NCI-H2196 treated with DMSO at 0.1 percent for 48 hours (cell line): ENCODE measurements at regions not wholly inside any gene's neighbourhood (a gene's known extent, or its start where the extent isn't known, plus 50 kb on each side); places are given as distances from the start of the nearest gene placed in this dataset.

Source experiments
- DNase-seq: peaks from one replicate; lab custom pipeline; 2025; ENCODE audit not compliant: unreplicated experiment; lab: John Stamatoyannopoulos, UW

DNA sequence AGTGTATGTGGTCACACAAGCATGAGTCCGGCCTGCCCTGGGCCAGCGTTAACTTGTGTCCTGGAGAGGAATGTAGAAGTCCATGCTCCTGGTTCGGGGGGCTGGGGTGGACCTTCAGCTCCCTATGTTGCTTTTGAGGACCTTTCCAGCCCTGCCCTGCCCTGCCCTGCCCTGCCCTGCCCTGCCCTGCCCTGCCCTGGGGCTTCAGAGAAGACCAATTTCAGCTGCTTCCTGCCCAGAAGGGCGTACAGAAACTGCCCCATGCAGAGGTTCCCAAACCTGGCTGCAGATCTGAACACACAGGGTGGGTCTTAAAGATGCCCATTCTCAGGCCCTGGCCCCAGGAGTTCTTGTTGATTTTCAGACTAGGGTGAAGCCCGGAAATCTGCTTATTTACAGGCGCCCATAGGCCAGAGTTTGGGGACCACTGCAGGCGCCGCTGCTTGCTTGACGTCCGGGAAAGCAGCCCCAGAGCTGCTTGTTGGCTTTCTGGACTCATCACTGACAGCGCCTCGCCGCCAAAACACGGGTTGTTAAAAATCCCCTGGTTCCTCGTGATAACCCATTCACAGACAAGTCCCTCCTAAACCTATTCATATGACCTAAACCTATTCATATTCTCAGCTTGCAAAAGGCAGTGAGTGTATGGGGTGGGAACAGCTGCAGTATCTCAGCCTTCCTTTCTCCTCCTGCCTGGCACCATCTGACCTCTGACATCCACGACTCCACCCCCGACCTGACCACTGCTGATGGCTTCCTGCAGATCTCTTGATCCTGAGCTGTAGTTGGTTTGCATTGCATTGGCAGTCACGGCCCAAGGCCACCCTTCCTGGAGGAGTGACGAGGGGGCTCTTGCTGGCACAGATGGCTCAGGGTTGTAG lies 198.3 kb downstream of the GLI2 start:
- no peak for DNase-seq

DNA sequence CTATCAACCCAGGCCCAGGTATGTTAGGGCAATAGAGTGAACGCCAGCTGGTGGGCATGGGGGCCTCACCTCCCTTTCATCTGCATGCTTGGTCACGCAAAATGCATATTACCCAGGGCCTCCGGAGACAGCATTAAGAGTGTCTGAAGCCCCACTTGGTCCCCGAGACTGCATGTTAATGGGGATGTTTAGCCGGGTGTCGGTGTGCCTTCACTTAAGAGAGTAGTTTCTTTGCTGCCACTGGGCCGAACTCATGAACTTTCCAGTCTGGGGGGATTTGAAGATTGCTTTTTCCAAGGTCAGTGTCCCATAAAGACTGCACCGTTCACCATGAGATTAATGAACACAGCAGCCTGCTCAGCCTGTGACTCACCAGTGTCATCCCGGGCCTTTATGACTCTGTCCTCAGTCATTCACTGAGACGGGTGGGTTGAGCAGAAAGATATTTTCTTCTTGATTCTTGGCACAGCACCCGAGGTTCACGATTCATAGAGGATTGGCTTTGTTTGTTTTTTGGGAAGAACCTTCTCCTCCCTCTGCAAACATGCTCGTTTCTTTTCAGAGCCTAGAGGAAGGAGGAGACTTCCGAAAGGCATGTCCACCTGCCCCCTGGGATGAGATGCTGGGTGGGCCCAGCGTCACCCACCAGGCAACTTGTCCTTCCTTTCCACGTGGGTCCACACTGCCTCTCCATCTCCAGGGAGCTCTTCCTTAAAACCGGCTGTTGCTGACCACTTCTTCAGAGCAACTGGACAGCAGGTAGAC lies 199.1 kb downstream of the GLI2 start:
- no peak for DNase-seq

DNA sequence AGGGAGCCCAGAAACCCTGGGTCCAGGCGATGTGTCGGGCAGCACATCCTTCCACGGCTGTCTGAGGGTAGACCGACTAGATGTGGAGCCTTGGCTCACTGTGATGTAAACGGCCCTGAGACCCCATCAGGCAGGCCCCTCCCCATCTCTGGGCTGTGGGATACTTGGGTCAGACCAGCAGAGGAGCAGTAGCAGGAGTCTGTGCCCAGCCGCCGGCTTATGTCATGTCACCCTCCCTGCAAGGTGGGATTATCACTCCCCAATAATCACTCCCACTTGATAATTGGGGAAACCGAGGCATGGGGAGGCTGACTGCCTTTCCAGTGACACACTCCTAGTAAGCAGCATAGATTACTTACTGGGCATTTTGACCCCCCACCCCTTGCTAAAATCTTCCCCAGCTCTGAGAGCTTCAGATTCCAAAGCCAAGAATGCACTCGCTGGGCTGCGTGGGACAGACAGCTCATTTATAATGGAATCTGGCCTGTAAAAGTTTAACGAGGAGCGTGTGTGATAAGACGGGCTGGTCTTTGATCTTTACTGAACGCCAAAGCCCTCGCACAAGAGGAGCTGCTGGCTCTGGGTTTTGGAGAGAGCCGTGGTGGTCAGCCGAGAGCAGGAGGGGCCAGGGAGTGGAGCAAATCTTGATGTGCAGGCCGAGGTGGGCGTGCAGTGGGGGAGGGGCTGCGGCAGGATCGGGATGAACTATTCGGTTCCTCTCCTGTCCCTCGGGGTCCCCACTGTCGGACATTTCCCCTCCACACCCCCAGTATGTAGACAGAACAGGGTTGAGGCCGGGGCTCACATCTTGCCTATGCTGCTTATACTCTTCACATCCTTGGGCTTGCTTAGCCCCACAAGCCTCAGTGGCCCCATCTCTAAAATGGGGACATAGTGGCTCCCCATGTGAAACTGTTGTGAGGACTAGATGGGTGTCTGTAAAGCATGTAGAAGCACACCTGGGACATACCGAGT lies 200.0 kb downstream of the GLI2 start:
- no peak for DNase-seq

DNA sequence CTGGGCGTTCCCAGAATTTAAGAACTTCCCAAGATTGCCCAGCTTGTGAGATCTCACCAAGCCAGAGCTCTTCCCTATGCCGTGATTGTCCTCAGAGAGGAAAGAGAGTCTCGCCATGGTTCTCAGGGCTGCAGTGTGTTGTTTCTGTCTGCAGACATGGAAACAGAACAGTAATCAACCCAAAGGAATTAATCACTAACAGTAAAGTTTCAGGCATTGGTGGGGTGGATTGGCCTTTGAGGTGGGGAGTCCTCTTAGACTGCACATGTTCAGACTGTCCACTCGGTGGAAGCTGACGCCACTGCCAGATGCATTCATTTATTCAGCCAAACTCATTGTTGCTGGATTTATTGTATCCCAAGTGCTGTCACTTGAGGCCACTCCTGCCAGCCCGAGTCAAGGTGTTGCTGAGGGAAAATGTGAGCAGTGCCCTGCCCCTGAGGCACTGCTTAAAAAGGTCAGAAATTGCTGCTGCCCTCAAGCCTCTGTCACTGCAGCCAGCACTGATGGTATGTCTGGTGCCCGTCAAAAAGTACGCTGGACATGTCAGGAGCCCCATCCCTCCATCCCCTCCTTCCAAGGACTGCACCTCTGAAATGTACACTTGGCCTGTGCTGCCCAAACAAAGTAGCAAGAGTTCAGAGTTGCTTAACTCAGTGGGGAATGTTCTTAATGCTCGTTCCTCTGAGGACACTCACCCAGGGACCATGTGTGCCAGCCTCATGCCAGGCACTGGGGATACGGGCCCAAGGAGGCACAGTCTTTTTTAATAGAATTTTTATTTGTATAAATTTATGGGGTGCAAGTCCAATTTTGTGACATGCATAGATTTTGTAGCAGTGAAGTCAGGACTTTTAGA lies 201.0 kb downstream of the GLI2 start:
- DNase-seq: no peak

DNA sequence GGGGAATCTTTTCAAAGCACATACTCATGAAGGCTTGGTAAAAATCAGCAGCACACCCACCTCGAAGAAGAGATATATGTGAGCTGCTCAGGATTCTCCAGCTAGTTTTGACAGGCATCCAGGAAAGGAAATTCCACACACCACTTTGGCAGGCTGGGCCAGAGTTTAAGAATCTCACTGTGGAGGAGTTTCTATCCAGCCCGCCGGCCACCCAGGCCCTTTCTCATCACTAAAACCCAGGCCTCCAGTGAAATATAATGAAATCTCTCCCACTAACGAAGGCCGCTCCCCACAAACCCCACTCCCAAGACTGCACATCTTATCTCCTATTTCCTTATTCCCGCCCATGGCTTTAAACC lies 202.0 kb downstream of the GLI2 start:
- no peak for DNase-seq

DNA sequence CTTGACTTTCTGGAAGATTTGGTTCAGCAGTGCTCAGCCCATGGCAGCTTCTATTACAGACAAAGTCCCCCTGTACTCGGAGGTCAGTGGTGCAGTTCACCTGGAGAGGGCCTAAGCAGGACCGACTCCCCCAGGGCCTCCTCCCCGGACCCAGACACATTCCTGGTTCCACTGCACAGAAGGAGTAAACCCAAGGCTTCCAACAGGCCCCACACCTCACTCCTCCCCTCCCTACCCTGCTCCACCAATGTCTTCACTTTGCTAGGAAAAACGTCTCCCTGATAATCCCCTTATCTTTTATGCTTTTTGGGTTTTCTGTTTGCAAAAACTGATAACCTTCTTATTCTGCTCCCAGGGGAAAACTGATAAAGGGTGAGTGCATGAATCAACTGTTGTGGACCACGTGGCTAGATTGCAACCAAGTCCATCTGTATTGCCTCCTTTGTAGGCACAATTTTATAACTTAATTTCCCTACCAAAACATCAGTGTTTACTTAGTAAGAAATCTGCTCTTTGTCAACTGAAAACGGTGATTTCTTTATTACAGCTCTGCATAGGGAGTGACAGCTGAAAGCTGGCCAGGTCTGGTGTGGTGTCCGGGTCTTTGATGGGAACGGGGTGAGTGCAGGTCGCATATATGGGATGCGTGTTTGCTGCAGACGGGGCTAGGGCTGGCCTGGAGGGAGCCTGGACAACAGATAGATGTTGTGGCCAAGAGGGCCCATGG lies 202.5 kb downstream of the GLI2 start:
- no peak for DNase-seq

DNA sequence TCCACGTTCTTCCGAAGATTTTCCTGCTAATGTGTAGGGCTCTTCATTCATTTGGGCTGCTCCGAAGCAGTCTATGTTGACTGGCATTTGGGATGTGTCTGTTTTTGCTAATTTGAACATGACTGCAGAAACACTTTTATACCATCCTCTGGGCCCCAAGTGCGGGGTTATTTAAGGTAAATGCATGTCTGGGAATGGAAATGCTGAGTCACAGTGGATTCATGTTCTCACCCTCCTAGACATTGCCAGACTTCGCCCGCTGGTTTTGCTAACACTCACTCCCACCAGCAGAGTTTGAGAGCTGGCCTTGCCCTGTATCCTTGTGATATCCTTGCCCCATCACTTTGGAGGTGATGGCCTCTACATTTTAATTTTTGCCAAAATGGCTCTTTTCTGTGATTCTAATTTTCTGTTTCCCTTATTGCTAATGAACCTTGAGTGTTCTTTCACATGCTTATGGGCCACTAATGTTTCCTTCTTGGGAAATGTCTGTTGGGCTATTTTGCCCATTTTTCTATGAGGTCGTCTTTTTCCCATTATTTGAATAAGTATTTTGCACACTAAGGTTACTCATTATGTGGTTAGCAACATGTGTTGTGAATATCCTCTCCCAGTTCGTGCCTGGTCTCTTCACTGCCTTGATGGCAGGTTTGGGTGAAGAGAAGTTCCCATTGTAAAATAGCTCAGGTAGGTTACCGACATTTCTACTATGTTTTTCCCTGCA lies 204.1 kb downstream of the GLI2 start:
- no peak for DNase-seq

DNA sequence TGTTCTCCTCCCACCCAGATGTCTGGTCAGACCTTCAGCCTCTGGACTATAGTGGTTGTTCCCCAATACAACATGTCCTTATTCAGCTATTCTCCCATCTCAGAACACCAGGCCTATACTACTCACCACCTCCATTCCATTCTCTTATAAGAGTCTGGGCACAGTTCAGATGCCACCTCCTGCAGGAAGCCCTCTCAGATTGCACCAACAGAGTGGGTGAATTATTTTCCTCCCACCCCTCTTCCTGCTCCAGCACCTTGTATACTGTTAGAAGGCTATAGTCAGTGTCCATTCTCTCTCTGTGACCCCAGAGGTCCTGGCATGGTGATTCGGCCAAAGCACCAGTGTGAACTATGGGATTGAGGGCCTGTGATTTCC lies 204.6 kb downstream of the GLI2 start:
- DNase-seq: no peak

DNA sequence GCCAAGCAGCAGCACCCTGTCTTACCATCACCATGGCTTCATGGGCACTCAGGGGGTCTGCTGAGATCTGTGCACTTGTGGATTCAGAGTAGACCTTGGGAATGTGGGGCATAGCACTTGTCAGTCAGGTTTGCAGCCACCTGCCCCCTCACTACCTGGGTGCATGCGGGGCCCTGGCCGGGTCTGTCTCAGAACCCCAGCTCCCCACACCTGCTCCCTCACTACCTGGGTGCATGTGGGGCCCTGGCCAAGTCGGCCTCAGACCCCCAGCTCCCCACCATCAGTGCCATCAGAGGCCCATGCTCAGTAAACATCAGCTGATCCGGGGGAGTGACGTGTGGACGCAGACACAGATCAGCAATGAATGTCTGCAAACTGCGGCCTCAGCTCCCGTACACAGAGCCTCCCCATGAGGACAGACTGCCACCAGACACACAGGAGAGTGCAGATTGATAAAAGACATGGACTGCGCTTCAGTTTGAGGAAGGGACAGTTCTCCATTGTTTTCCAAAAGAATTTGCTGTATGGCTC lies 205.1 kb downstream of the GLI2 start:
- DNase-seq: no peak

DNA sequence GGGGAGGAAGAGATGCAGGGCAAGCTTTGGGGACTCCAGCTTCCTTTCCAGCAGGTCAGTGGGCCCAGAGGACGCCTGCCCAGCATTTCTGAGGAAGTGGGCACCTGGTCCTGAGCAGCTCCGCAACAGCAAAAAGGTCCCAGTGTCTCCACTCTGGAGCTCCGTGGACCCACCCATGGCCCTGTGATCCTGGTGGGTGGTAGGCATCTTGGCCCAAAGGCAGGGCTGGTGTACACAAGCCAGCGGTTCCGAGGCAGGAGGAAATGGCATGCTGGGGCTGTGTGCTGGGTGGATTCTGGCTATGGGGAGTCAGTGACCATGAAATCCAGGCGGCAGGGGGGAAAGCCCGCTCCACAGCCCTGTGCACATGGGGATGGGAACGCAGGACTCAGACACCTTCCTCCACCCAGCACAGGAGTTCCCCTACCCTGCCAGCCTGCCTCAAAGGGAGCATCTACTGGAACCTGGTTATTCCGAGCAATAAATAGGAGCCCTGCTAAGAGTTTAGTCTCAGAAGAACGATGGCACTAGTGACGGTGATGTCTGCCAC lies 206.0 kb downstream of the GLI2 start:
- no peak for DNase-seq

DNA sequence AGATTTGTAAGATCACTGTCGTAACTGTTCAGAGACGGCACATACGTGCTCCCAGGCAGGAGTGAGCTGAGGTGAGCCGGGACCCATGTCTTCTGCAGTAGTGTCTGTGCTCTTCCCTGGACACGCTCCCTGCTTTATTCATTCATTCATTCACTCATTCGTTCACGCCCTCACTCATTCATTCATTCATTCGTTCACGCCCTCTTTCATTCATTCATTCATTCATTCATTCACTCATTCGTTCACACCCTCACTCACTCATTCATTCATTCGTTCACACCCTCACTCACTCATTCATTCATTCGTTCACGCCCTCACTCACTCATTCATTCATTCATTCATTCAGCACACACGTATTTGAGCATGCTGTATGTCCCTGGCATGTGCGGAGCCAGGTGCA lies 207.0 kb downstream of the GLI2 start:
- no peak for DNase-seq

DNA sequence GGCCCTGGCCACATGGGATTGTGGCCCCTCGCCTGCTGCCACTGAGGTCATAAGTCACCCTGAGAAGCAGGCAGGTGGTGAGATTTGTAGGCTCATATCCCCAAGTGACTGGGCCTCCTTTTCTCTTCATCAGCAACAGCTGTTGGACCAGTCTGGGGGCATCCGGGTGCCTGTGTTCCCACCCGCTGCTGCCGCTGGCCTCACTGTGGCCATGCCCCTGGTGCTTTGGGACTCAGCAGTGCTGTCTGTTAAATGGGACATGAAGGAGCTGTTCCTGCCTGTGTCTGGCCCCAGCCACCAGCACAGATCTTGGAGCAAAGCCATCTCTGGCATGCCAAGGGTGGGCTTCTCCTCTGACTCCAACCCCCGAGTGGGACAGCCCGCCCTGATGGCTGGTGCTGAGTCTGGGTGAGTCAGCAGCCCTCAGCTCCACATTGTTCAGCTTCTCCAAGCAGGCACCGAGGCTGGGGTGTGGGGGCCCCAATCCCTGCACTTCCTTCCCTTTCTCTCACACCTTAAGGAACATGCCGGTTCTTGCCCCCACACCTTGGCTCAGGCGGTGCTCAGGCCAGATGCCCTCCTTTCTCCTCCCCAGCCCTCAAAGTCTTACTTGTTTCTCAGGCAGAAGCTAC lies 207.9 kb downstream of the GLI2 start:
- no peak for DNase-seq

DNA sequence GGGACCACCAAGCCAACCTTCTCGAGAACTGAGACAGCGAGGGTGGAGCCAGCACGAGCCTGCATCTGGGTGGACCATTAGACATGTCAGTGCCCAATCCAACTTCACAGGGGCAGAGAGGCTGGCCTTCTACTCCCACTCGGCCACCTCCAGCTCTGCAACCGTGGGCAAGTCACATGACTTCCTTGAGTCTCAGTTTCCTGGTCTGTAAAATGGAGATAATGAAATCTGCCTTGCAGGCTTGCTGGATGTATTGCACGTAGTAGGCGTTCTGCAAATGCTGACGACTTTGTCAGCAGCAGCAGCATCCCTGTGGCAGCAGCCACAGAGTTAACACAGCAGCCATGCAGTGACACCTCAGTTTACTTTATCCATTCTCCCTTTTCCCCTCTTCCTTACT lies 208.9 kb downstream of the GLI2 start:
- no peak for DNase-seq

DNA sequence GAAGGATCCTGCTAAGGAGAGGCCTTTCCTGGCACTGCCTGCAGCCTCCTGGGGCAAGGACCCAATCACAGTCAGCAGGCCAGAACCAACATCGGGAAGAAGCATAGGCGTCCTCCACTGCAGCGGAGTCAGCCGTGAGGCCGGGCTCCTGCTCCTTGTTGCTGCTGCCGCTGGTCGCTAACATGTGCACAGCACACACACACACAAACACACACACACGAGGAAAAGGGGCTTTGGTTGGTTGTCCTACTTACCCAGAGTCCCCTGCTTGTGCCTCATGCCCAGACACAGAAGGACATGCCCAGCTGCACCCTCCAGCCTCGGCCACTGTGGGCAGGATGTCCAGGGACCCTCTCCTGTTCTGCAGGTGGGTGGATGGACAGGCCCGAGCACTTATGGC lies 209.4 kb downstream of the GLI2 start:
- DNase-seq: no peak

DNA sequence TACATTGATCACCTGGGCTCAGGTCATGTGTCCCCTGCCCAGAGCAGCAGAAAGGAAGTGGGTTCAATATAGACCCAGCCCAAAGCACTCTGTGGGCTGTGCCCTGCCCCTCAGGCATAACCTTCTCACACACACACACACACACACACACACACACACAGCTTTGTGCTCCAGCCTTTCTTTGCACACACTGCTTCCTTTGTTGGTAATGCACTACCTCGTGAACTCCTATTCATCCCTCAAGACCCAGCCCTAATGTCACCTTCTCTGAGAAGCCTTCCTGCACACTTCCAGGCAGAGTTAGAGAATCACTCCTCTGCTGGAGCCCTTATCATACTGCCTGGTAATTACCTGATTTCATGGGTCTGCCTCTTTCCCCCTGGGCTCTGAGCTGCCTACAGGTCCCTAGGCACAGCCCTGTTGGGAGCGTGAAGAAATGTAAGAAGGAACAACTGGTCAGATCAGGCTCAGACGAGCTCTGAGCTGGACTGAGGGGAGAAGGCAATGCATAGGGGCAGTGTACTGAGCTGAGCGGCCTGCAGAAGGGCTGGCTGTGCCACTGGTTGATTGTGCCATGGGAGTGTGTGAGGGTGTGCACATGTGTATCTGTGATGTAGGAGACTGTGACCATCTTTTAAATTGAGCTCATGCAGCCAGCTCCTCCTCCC lies 210.3 kb downstream of the GLI2 start:
- DNase-seq: no peak

DNA sequence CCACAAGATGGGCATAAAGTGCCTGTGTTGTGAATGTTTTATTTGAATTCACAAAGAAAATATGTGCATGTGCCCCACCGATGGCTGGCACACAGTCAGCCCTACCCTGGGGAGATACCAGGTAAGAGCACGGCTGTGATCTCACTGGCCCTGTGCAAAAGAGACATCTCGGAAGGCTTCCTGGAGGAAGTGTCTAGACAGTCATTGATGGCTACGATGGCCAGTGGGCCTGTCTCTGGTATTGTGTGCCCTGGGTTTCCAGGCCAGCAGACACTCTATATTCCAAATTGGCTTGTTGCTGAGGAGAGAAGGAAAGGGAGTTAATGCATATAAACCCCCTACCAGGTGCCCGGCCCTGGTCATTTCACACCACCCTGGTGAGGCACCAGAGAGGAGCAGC lies 211.7 kb downstream of the GLI2 start:
- DNase-seq: no peak

DNA sequence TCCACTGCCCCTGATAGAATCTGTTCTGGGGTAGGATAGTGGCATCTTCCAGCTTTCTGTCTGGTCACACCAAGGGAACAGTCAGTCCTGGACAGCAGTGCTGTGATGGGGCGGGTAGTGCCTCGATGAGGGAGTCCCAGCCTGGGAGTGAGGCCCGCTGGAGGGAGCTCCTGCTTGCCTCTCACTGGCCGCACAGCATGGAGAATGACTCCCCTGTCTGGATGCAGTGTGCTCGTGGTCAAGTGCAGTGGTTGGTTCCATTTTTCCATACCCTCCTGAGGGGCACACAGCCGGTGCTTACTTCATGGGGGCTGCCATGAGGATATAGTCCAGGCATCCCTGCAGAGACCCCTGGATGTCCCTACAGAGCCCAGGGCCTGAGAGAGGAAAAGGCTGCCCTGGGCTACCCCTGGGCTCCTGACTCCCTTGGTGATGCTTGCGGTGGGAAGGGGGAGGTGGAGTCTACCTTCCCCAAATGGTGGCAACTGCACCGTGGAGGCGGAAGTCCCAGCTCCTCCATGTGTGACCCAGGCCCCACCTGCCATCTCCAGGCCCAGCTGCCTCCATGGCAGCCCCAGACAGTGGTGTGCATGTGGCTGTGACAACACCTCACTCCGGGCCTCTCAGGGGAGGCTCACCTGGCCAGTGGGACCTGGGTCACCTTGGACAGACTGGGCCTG lies 212.5 kb downstream of the GLI2 start:
- DNase-seq: no peak
